Stimulated activated CD8-positive, alpha-beta memory T cell treated with anti-CD3 and anti-CD28 coated beads, Interleukin-7, amount 100 ng/mL, for 1 hour (primary cell): ENCODE measurements at regions not wholly inside any gene's neighbourhood (a gene's known extent, or its start where the extent isn't known, plus 50 kb on each side); places are given as distances from the start of the nearest gene placed in this dataset.
A peak's percentile ranks its signal among the peaks of the same experiment; 100 is the strongest.
"Not testable (repeated sequence)": the region's sequence is repeated elsewhere in the genome, so short reads cannot be mapped to it uniquely, and the experiment has no call there.

Source experiments
- DNase-seq, 2 donors: peaks; one replicate each; pipeline ENCODE4 v3.0.0-alpha.2; 2020; ENCODE audit warnings: low read depth in 2 of 2

- not testable (repeated sequence) for DNase-seq
Observed at GRCh38 chr17:43345515-43345914, 53.3 kb upstream of the ARL4D start.

- DNase-seq = no peak
Observed at GRCh38 chr17:43344685-43345084, 54.1 kb upstream of the ARL4D start.

GRCh38 chr17:43342589-43342890, 56.3 kb upstream of the ARL4D start:
- no peak for DNase-seq

- no peak for DNase-seq
Observed at GRCh38 chr17:43341715-43342588, 56.8 kb upstream of the ARL4D start.

- peak in 1 of 2 donors; percentile 41 for DNase-seq
Observed at GRCh38 chr17:43338886-43339516, 59.8 kb upstream of the ARL4D start.

- no peak for DNase-seq
Observed at GRCh38 chr17:43337684-43338428, 60.9 kb upstream of the ARL4D start.

- DNase-seq = no peak
Observed at GRCh38 chr17:43334738-43335402, 63.9 kb upstream of the ARL4D start.

- no peak for DNase-seq
Observed at GRCh38 chr17:43333433-43333943, 65.3 kb upstream of the ARL4D start.

- no peak for DNase-seq
Observed at GRCh38 chr17:43332230-43332629, 66.6 kb upstream of the ARL4D start.

- no peak for DNase-seq
Observed at GRCh38 chr17:43330876-43331639, 67.7 kb upstream of the ARL4D start.

- no peak for DNase-seq
Observed at GRCh38 chr17:43329183-43329582, 69.6 kb upstream of the ARL4D start.

GRCh38 chr17:43328650-43329049, 70.1 kb upstream of the ARL4D start:
- DNase-seq = no peak

GRCh38 chr17:43327834-43328420, 70.9 kb upstream of the ARL4D start:
- DNase-seq = no peak

GRCh38 chr17:43327421-43327820, 71.4 kb upstream of the ARL4D start:
- DNase-seq = no peak

- DNase-seq = no peak
Observed at GRCh38 chr17:43326490-43327275, 72.1 kb upstream of the ARL4D start.

GRCh38 chr17:43324205-43324893, 74.4 kb upstream of the ARL4D start:
- no peak for DNase-seq

GRCh38 chr17:43319293-43320124, 79.3 kb upstream of the ARL4D start:
- DNase-seq = no peak

- no peak for DNase-seq
Observed at GRCh38 chr17:43316522-43317142, 82.2 kb upstream of the ARL4D start.
